ENCODE measurements at regions not wholly inside any gene's neighbourhood (a gene's known extent, or its start where the extent isn't known, plus 50 kb on each side); places are given as distances from the start of the nearest gene placed in this dataset.

- TF ChIP-seq FOSL1 (IDR thresholded peaks at IDR 0.05; ENCODE audit: low read depth) = no peak
These were observed 714.1 kb downstream of the ZNF385D start (continued) for GRCh38 chr3:21036888-21037287.

- RAD21 ChIA-PET (ENCODE audit: low non-redundant PET in 1 of 2, low total read pairs in 2 of 2, uncharacterized antibody in 2 of 2, unreplicated experiment in 2 of 2) = no interaction called here
- POLR2A ChIA-PET = no interaction called here
- H3K9me2 ChIP-seq (ENCODE audit: insufficient read depth) = no peaks in the 10 kb centered on the region
These were observed 722.6 kb downstream of the ZNF385D start for GRCh38 chr3:21028412-21028811.

More at GRCh38 chr3:21028412-21028811, 722.6 kb downstream of the ZNF385D start:
- H3K9ac ChIP-seq (ENCODE audit: low read length) = no peak overlapping the region
- no peaks in the 10 kb centered on the region for H4K20me1 ChIP-seq (ENCODE audit: insufficient read depth)
- H3K27ac ChIP-seq (ENCODE audit: low read depth, low read length) = no peak overlapping the region
- H3K4me3 ChIP-seq (replicated peaks in 1 of 2; ENCODE audit: low read depth in 1 of 2, low read length in 2 of 2) = no peak overlapping the region
- H3K4me1 ChIP-seq (ENCODE audit: control insufficient read depth in 1 of 2, insufficient read depth in 2 of 2, low read length in 2 of 2) = no peaks in the 10 kb centered on the region
- intact Hi-C loops (cut with micrococcal nuclease) = no loop called here
- CTCF ChIA-PET = no interaction called here
- H3K9me3 ChIP-seq (ENCODE audit: control insufficient read depth in 1 of 2, insufficient read depth in 1 of 2, low read depth in 1 of 2, low read length in 2 of 2) = peaks cover 3 to 16% of the 10 kb centered on the region in 2 experiments; a peak in 2 of 4 replicates
- H3K79me2 ChIP-seq (ENCODE audit: insufficient read depth, low read length) = no peaks in the 10 kb centered on the region
- H2AFZ ChIP-seq (ENCODE audit: low read depth, low read length, poor library complexity, severe bottlenecking) = no peak overlapping the region
- H3K27me3 ChIP-seq (ENCODE audit: insufficient read depth, low read length) = no peaks in the 10 kb centered on the region
- no TSS peak for BruUV-seq (replicated peaks)
- ATAC-seq = no peak
- no peak for DNase-seq (ENCODE audit: low read depth, low spot score)
- TF ChIP-seq CEBPB (IDR thresholded peaks at IDR 0.05; ENCODE audit: low read depth) = no peak
- TF ChIP-seq EZH2 (IDR thresholded peaks at IDR 0.05) = no peak
- TF ChIP-seq, protein P1, sequence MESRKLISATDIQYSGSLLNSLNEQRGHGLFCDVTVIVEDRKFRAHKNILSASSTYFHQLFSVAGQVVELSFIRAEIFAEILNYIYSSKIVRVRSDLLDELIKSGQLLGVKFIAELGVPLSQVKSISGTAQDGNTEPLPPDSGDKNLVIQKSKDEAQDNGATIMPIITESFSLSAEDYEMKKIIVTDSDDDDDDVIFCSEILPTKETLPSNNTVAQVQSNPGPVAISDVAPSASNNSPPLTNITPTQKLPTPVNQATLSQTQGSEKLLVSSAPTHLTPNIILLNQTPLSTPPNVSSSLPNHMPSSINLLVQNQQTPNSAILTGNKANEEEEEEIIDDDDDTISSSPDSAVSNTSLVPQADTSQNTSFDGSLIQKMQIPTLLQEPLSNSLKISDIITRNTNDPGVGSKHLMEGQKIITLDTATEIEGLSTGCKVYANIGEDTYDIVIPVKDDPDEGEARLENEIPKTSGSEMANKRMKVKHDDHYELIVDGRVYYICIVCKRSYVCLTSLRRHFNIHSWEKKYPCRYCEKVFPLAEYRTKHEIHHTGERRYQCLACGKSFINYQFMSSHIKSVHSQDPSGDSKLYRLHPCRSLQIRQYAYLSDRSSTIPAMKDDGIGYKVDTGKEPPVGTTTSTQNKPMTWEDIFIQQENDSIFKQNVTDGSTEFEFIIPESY (IDR thresholded peaks at IDR 0.05; ENCODE audit: extremely low read depth, insufficient replicate concordance, low read length) = no peak
- TF ChIP-seq CBX3 (IDR thresholded peaks at IDR 0.05; ENCODE audit: low read depth) = no peak
- no peak for TF ChIP-seq CTCF (IDR thresholded peaks at IDR 0.05 in 2 of 3, conservative IDR thresholded peaks at IDR 0.05 in 1 of 3; ENCODE audit: borderline replicate concordance in 1 of 3, insufficient read depth in 1 of 3, low read depth in 2 of 3, low read length in 2 of 3)
- no peak for TF ChIP-seq POLR2AphosphoS5 (IDR thresholded peaks at IDR 0.05; ENCODE audit: low read depth, low read length)
- TF ChIP-seq JUND (IDR thresholded peaks at IDR 0.05) = no peak
- no peaks in the 10 kb centered on the region for H3K36me3 ChIP-seq (ENCODE audit: control insufficient read depth in 1 of 2, insufficient read depth in 2 of 2, low read length in 2 of 2)
- no peak overlapping the region for H3K4me2 ChIP-seq (ENCODE audit: low read length)

Measured in HCT116 (cell line).